BLaER1 (cell line): ENCODE measurements at regions not wholly inside any gene's neighbourhood (a gene's known extent, or its start where the extent isn't known, plus 50 kb on each side); places are given as distances from the start of the nearest gene placed in this dataset.

ENCODE experiments used
- H3K27ac ChIP-seq: shearing (Covaris generic); formaldehyde crosslinking; 2 replicates; pipeline ENCODE4 v1.8.1; 2022
- H3K27me3 ChIP-seq: shearing (Covaris generic); formaldehyde crosslinking; 2 replicates; pipeline ENCODE4 v1.8.1; 2022
- H3K36me3 ChIP-seq: shearing (Covaris generic); formaldehyde crosslinking; 2 replicates; pipeline ENCODE4 v1.8.1; 2022
- H3K4me1 ChIP-seq: shearing (Covaris generic); formaldehyde crosslinking; 2 replicates; pipeline ENCODE4 v1.8.1; 2022
- H3K4me2 ChIP-seq: shearing (Covaris generic); formaldehyde crosslinking; 2 replicates; pipeline ENCODE4 v1.8.1; 2022
- H3K4me3 ChIP-seq: shearing (Covaris generic); formaldehyde crosslinking; 2 replicates; pipeline ENCODE4 v1.8.1; 2022
- H3K9ac ChIP-seq: shearing (Covaris generic); formaldehyde crosslinking; 2 replicates; pipeline ENCODE4 v1.8.1; 2022
- H3K9me3 ChIP-seq: shearing (Covaris generic); formaldehyde crosslinking; 2 replicates; pipeline ENCODE4 v1.8.1; 2022
- H4K20me1 ChIP-seq: shearing (Covaris generic); formaldehyde crosslinking; 2 replicates; pipeline ENCODE4 v1.8.1; 2022
- Cebpa-rat ChIP-seq: shearing (Covaris generic); IDR thresholded peaks from 2 replicates; pipeline ENCODE4 v1.8.1; 2022

GRCh38 chr1:194056169-194056568 is 869.8 kb upstream of the B3GALT2 start:
- H3K9me3 ChIP-seq, result no peaks in the 10 kb centered on the region
- H3K27ac ChIP-seq, result no peak overlapping the region
- no peaks in the 10 kb centered on the region for H3K27me3 ChIP-seq
- no peak for TF ChIP-seq Cebpa-rat
- no peaks in the 10 kb centered on the region for H4K20me1 ChIP-seq
- H3K36me3 ChIP-seq, result no peaks in the 10 kb centered on the region
- no peak overlapping the region for H3K9ac ChIP-seq
- no peak overlapping the region for H3K4me3 ChIP-seq
- H3K4me1 ChIP-seq, result no peaks in the 10 kb centered on the region; the same call in 1 of the 2 replicates
- no peak overlapping the region for H3K4me2 ChIP-seq

GRCh38 chr1:194055536-194055935 is 869.1 kb upstream of the B3GALT2 start:
- no peak overlapping the region for H3K9ac ChIP-seq
- H3K4me3 ChIP-seq, result no peak overlapping the region
- H3K27me3 ChIP-seq, result no peaks in the 10 kb centered on the region
- H3K9me3 ChIP-seq, result no peaks in the 10 kb centered on the region
- H3K27ac ChIP-seq, result no peak overlapping the region
- no peaks in the 10 kb centered on the region; the same call in 1 of the 2 replicates for H3K4me1 ChIP-seq
- H4K20me1 ChIP-seq, result no peaks in the 10 kb centered on the region
- no peaks in the 10 kb centered on the region for H3K36me3 ChIP-seq
- no peak for TF ChIP-seq Cebpa-rat
- no peak overlapping the region for H3K4me2 ChIP-seq

GRCh38 chr1:194052514-194053338 is 866.3 kb upstream of the B3GALT2 start:
- Histone ChIP-seq H3K4me1 (no peaks in the 10 kb centered on the region; the same call in 1 of the 2 replicates), H3K36me3 (no peaks in the 10 kb centered on the region), H3K9me3 (no peaks in the 10 kb centered on the region), H4K20me1 (no peaks in the 10 kb centered on the region), H3K4me2 (no peak overlapping the region), H3K27me3 (no peaks in the 10 kb centered on the region), H3K9ac (no peak overlapping the region), H3K27ac (no peak overlapping the region), H3K4me3 (no peak overlapping the region)
- no peak for TF ChIP-seq Cebpa-rat

GRCh38 chr1:194047921-194048320 is 861.5 kb upstream of the B3GALT2 start:
- no peaks in the 10 kb centered on the region for H3K36me3 ChIP-seq
- no peaks in the 10 kb centered on the region for H3K4me1 ChIP-seq
- H3K9me3 ChIP-seq, result no peaks in the 10 kb centered on the region
- H3K4me3 ChIP-seq, result no peak overlapping the region
- TF ChIP-seq Cebpa-rat, result no peak
- H3K4me2 ChIP-seq, result no peak overlapping the region
- no peak overlapping the region for H3K9ac ChIP-seq
- no peak overlapping the region for H3K27ac ChIP-seq
- H4K20me1 ChIP-seq, result no peaks in the 10 kb centered on the region
- H3K27me3 ChIP-seq, result no peaks in the 10 kb centered on the region

GRCh38 chr1:194047206-194047605 is 860.8 kb upstream of the B3GALT2 start:
- Histone ChIP-seq H4K20me1 (no peaks in the 10 kb centered on the region), H3K9ac (no peak overlapping the region), H3K27ac (no peak overlapping the region), H3K36me3 (no peaks in the 10 kb centered on the region), H3K9me3 (no peaks in the 10 kb centered on the region), H3K27me3 (no peaks in the 10 kb centered on the region), H3K4me2 (no peak overlapping the region), H3K4me3 (no peak overlapping the region), H3K4me1 (no peaks in the 10 kb centered on the region)
- TF ChIP-seq Cebpa-rat, result no peak

- Histone ChIP-seq H3K27ac (no peak overlapping the region), H3K4me1 (no peaks in the 10 kb centered on the region), H3K9ac (no peak overlapping the region), H4K20me1 (no peaks in the 10 kb centered on the region), H3K4me2 (no peak overlapping the region), H3K36me3 (no peaks in the 10 kb centered on the region), H3K27me3 (no peaks in the 10 kb centered on the region), H3K9me3 (no peaks in the 10 kb centered on the region), H3K4me3 (no peak overlapping the region)
- no peak for TF ChIP-seq Cebpa-rat
Measured at GRCh38 chr1:194045416-194045815, 859.0 kb upstream of the B3GALT2 start.

GRCh38 chr1:194044892-194045291 is 858.5 kb upstream of the B3GALT2 start:
- no peak for TF ChIP-seq Cebpa-rat
- Histone ChIP-seq H3K4me2 (no peak overlapping the region), H3K9ac (no peak overlapping the region), H3K4me3 (no peak overlapping the region), H3K9me3 (no peaks in the 10 kb centered on the region), H3K27me3 (no peaks in the 10 kb centered on the region), H4K20me1 (no peaks in the 10 kb centered on the region), H3K4me1 (no peaks in the 10 kb centered on the region), H3K27ac (no peak overlapping the region), H3K36me3 (no peaks in the 10 kb centered on the region)

- Histone ChIP-seq H3K9me3 (no peaks in the 10 kb centered on the region), H3K27me3 (no peaks in the 10 kb centered on the region), H3K4me3 (no peak overlapping the region), H3K27ac (no peak overlapping the region), H3K9ac (no peak overlapping the region), H3K36me3 (no peaks in the 10 kb centered on the region), H3K4me2 (no peak overlapping the region), H4K20me1 (no peaks in the 10 kb centered on the region), H3K4me1 (no peaks in the 10 kb centered on the region)
- TF ChIP-seq Cebpa-rat, result no peak
Measured at GRCh38 chr1:194043984-194044755, 857.8 kb upstream of the B3GALT2 start.

- no peaks in the 10 kb centered on the region for H3K36me3 ChIP-seq
- no peaks in the 10 kb centered on the region for H3K4me1 ChIP-seq
- H3K27me3 ChIP-seq, result no peaks in the 10 kb centered on the region
- no peak for TF ChIP-seq Cebpa-rat
- H3K9ac ChIP-seq, result no peak overlapping the region
- H4K20me1 ChIP-seq, result no peaks in the 10 kb centered on the region
- no peak overlapping the region for H3K4me3 ChIP-seq
- no peaks in the 10 kb centered on the region for H3K9me3 ChIP-seq
- no peak overlapping the region for H3K4me2 ChIP-seq
- H3K27ac ChIP-seq, result no peak overlapping the region
Measured at GRCh38 chr1:194042736-194043135, 856.3 kb upstream of the B3GALT2 start.

- Histone ChIP-seq H3K4me2 (no peak overlapping the region), H3K36me3 (no peaks in the 10 kb centered on the region), H3K27ac (no peak overlapping the region), H3K4me1 (no peaks in the 10 kb centered on the region), H3K4me3 (no peak overlapping the region), H3K9me3 (0 out of 2 replicates have a peak, but pooled peaks cover 3% of the 10 kb centered on the region), H4K20me1 (no peaks in the 10 kb centered on the region), H3K9ac (no peak overlapping the region), H3K27me3 (no peaks in the 10 kb centered on the region)
- TF ChIP-seq Cebpa-rat, result no peak
Measured at GRCh38 chr1:194040496-194040895, 854.1 kb upstream of the B3GALT2 start.
